Left forelimb (tissue), 1 donor: ENCODE measurements at regions not wholly inside any gene's neighbourhood (a gene's known extent, or its start where the extent isn't known, plus 50 kb on each side); places are given as distances from the start of the nearest gene placed in this dataset.

Experiments
- DNase-seq: peaks from one replicate; pipeline ENCODE4 v3.0.0-alpha.2; 2018; ENCODE audit warnings: low spot score

GRCh38 chr6:14635934-14636591 lies 518.5 kb downstream of the CD83 start:
- DNase-seq, result no peak

- DNase-seq, result no peak
These were observed 520.9 kb downstream of the CD83 start for GRCh38 chr6:14638435-14638905.

GRCh38 chr6:14638906-14639761 lies 521.6 kb downstream of the CD83 start:
- DNase-seq, result no peak

GRCh38 chr6:14639983-14640599 lies 522.5 kb downstream of the CD83 start:
- DNase-seq, result no peak

- no peak for DNase-seq
These were observed 523.1 kb downstream of the CD83 start for GRCh38 chr6:14640631-14641030.

GRCh38 chr6:14641423-14642135 lies 524.0 kb downstream of the CD83 start:
- DNase-seq, result no peak

GRCh38 chr6:14642136-14642505 lies 524.5 kb downstream of the CD83 start:
- no peak for DNase-seq

- no peak for DNase-seq
These were observed 525.3 kb downstream of the CD83 start for GRCh38 chr6:14642842-14643241.

- DNase-seq, result no peak
These were observed 526.8 kb downstream of the CD83 start for GRCh38 chr6:14644381-14644780.

- DNase-seq, result no peak
These were observed 527.6 kb downstream of the CD83 start for GRCh38 chr6:14645221-14645620.

GRCh38 chr6:14645841-14646240 lies 528.3 kb downstream of the CD83 start:
- DNase-seq, result no peak

- DNase-seq, result no peak
These were observed 528.8 kb downstream of the CD83 start for GRCh38 chr6:14646371-14646770.

GRCh38 chr6:14647357-14647756 lies 529.8 kb downstream of the CD83 start:
- no peak for DNase-seq

GRCh38 chr6:14652536-14652935 lies 535.0 kb downstream of the CD83 start:
- DNase-seq, result no peak

GRCh38 chr6:14655201-14656061 lies 537.9 kb downstream of the CD83 start:
- DNase-seq, result no peak

- DNase-seq, result no peak
These were observed 538.5 kb downstream of the CD83 start for GRCh38 chr6:14656078-14656521.

- DNase-seq, result no peak
These were observed 539.1 kb downstream of the CD83 start for GRCh38 chr6:14656649-14657048.

GRCh38 chr6:14658030-14658429 lies 540.5 kb downstream of the CD83 start:
- no peak for DNase-seq

GRCh38 chr6:14658886-14659561 lies 541.5 kb downstream of the CD83 start:
- no peak for DNase-seq

GRCh38 chr6:14659841-14660240 lies 542.3 kb downstream of the CD83 start:
- DNase-seq, result no peak
